HCT116 (cell line): ENCODE measurements at regions not wholly inside any gene's neighbourhood (a gene's known extent, or its start where the extent isn't known, plus 50 kb on each side); places are given as distances from the start of the nearest gene placed in this dataset.

Experiments
- ATAC-seq: fragments of 200-7000 bp; cut with Tn5 transposase; 2 replicates; pipeline ENCODE4 v1.9.1; 2020; ENCODE audit warnings: mild to moderate bottlenecking, moderate library complexity
- BruUV-seq: library from RNA; stranded (reverse); fragments of 400-500 nt; replicated peaks from 2 replicates; lab custom pipeline; 2021; lab: Mats Ljungman, UMichigan
- CTCF ChIA-PET: fragments of 300-600 bp; sonication (Branson Sonifier 250); formaldehyde crosslinking; loops from one replicate; lab custom pipeline; 2021; ENCODE audit warnings: antibody characterized with exemption; lab: Charles Lee
- POLR2A ChIA-PET: fragments of 300-600, 350-600 bp; sonication (Branson Sonifier 250); formaldehyde crosslinking; loops from one replicate; lab custom pipeline; 2021; ENCODE audit warnings: antibody characterized with exemption; lab: Charles Lee
- RAD21 ChIA-PET, 2 experiments: fragments of 300-600 bp; sonication (Branson Sonifier 250); formaldehyde crosslinking; loops; one replicate each; lab custom pipeline; 2023; ENCODE audit warnings: low total read pairs in 2 of 2; ENCODE audit not compliant: uncharacterized antibody in 2 of 2, unreplicated experiment in 2 of 2, low non-redundant PET in 1 of 2; lab: Charles Lee
- DNase-seq: peaks from one replicate; pipeline ENCODE4 v3.0.0-alpha.2; 2010; ENCODE audit warnings: low read depth, low spot score
- H2AFZ ChIP-seq: fragments of 200-600 bp; shearing (Covaris generic), sonication (generic); 2 replicates; pipeline ENCODE4 v1.6.1; 2017; ENCODE audit warnings: low read depth, mixed run types, mixed read lengths, antibody characterized with exemption, low read length; ENCODE audit not compliant: poor library complexity, severe bottlenecking
- H3K27ac ChIP-seq: 2 replicates; pipeline ENCODE4 v1.5.1; 2012; ENCODE audit warnings: low read depth, low read length
- H3K27me3 ChIP-seq: fragments of 200-600 bp; sonication (generic); 2 replicates; pipeline ENCODE4 v1.6.1; 2016; ENCODE audit warnings: mixed run types, low read length, mixed read lengths; ENCODE audit not compliant: insufficient read depth
- H3K36me3 ChIP-seq, 2 experiments: fragments of 200-500 bp in 1 of 2; fragments of 200-600 bp in 1 of 2; sonication (Bioruptor generic) in 1 of 2; sonication (generic) in 1 of 2; 2 replicates each; pipeline versions ENCODE4 v1.5.1 to v1.6.1; 2014 to 2016; ENCODE audit warnings: low read length in 2 of 2, inconsistent platforms in 1 of 2, mixed read lengths in 1 of 2, mixed run types in 1 of 2; ENCODE audit not compliant: insufficient read depth in 2 of 2, control insufficient read depth in 1 of 2
- H3K4me1 ChIP-seq, 2 experiments: fragments of 200-600 bp in 1 of 2; sonication (generic) in 1 of 2; 2 replicates each; pipeline versions ENCODE4 v1.5.1 to v1.6.1; 2012 to 2017; ENCODE audit warnings: low read length in 2 of 2, inconsistent platforms in 1 of 2, mild to moderate bottlenecking in 1 of 2, mixed read lengths in 1 of 2, mixed run types in 1 of 2, moderate library complexity in 1 of 2; ENCODE audit not compliant: insufficient read depth in 2 of 2, control insufficient read depth in 1 of 2
- H3K4me2 ChIP-seq: fragments of 200-600 bp; sonication (generic); 2 replicates; pipeline ENCODE4 v1.6.1; 2017; ENCODE audit warnings: mixed run types, low read length, mixed read lengths
- H3K4me3 ChIP-seq, 2 experiments: fragments of 200-600 bp in 1 of 2; sonication (generic) in 1 of 2; replicated peaks in 1 of 2; 2 replicates each; pipeline ENCODE4 v1.5.1; 2011 to 2016; ENCODE audit warnings: low read length in 2 of 2, control low read depth in 1 of 2, low read depth in 1 of 2, mild to moderate bottlenecking in 1 of 2, mixed read lengths in 1 of 2, mixed run types in 1 of 2
- H3K79me2 ChIP-seq: fragments of 200-600 bp; sonication (generic); 2 replicates; pipeline ENCODE4 v1.6.1; 2017; ENCODE audit warnings: mild to moderate bottlenecking, mixed run types, low read length, moderate library complexity, mixed read lengths; ENCODE audit not compliant: insufficient read depth
- H3K9ac ChIP-seq: fragments of 200-600 bp; sonication (generic); 2 replicates; pipeline ENCODE4 v1.6.1; 2016; ENCODE audit warnings: low read length, mixed read lengths
- H3K9me2 ChIP-seq: fragments of 200-600 bp; sonication (generic), shearing (Covaris generic); 2 replicates; pipeline ENCODE4 v1.6.1; 2017; ENCODE audit warnings: mixed run types, mild to moderate bottlenecking, moderate library complexity; ENCODE audit not compliant: insufficient read depth
- H3K9me3 ChIP-seq, 2 experiments: fragments of 200-500 bp in 1 of 2; fragments of 200-600 bp in 1 of 2; sonication (Bioruptor generic) in 1 of 2; sonication (generic) in 1 of 2; 2 replicates each; pipeline ENCODE4 v1.6.1; 2014 to 2017; ENCODE audit warnings: low read length in 2 of 2, mixed read lengths in 2 of 2, inconsistent platforms in 1 of 2, low read depth in 1 of 2, mild to moderate bottlenecking in 1 of 2, mixed run types in 1 of 2, moderate library complexity in 1 of 2; ENCODE audit not compliant: control insufficient read depth in 1 of 2, insufficient read depth in 1 of 2
- H4K20me1 ChIP-seq: fragments of 200-600 bp; sonication (generic), shearing (Covaris generic); 2 replicates; pipeline ENCODE4 v1.6.1; 2017; ENCODE audit warnings: mixed run types, mild to moderate bottlenecking, moderate library complexity; ENCODE audit not compliant: insufficient read depth
- ATF3 ChIP-seq: IDR thresholded peaks from 2 replicates; pipeline ENCODE4 v1.6.1; 2012
- CBX3 ChIP-seq: IDR thresholded peaks from 2 replicates; pipeline ENCODE4 v1.6.1; 2012; ENCODE audit warnings: low read depth
- CEBPB ChIP-seq: IDR thresholded peaks from 2 replicates; pipeline ENCODE4 v1.6.1; 2012; ENCODE audit warnings: low read depth
- EZH2phosphoT487 ChIP-seq: fragments of 200-600 bp; IDR thresholded peaks from 2 replicates; pipeline ENCODE4 v1.6.1; 2018; ENCODE audit warnings: antibody characterized with exemption, borderline replicate concordance
- FOSL1 ChIP-seq: IDR thresholded peaks from 2 replicates; pipeline ENCODE4 v1.6.1; 2012; ENCODE audit warnings: low read depth
- MAX ChIP-seq: IDR thresholded peaks from 2 replicates; pipeline ENCODE4 v1.6.1; 2012
- POLR2AphosphoS5 ChIP-seq: IDR thresholded peaks from 2 replicates; pipeline ENCODE4 v1.6.1; 2011; ENCODE audit warnings: mild to moderate bottlenecking, low read depth, low read length, moderate library complexity
- RAD21 ChIP-seq: IDR thresholded peaks from 2 replicates; pipeline ENCODE4 v1.6.1; 2012; ENCODE audit warnings: low read depth, mild to moderate bottlenecking
- REST ChIP-seq: IDR thresholded peaks from 2 replicates; pipeline ENCODE4 v1.6.1; 2012; ENCODE audit warnings: low read depth
- SIN3A ChIP-seq: IDR thresholded peaks from 2 replicates; pipeline ENCODE4 v1.6.1; 2012; ENCODE audit warnings: low read depth
- SRF ChIP-seq: IDR thresholded peaks from 2 replicates; pipeline ENCODE4 v1.6.1; 2012; ENCODE audit warnings: low read depth
- TCF7L2 ChIP-seq: IDR thresholded peaks from 2 replicates; pipeline ENCODE4 v1.7.0; 2011; ENCODE audit warnings: borderline replicate concordance, inconsistent platforms; ENCODE audit not compliant: insufficient read depth, insufficient read length; ENCODE audit errors: extremely low read depth
- intact Hi-C: fragments of 100-400 bp; cut with micrococcal nuclease; formaldehyde crosslinking; loops from 2 replicates; pipeline ENCODE4 v1.10.0; 2022

GRCh38 chr4:111018216-111018615 lies 395.3 kb upstream of the PITX2 start:
- H3K9ac ChIP-seq = no peak overlapping the region
- H3K4me1 ChIP-seq = no peaks in the 10 kb centered on the region
- H3K27ac ChIP-seq = no peak overlapping the region
- DNase-seq (no peak), ATAC-seq (no peak)
- no peak overlapping the region for H3K4me2 ChIP-seq
- H3K79me2 ChIP-seq = no peaks in the 10 kb centered on the region
- TF ChIP-seq POLR2AphosphoS5 (no peak), RAD21 (no peak), ATF3 (no peak), EZH2phosphoT487 (no peak), CEBPB (no peak), FOSL1 (no peak), MAX (no peak), SIN3A (no peak), SRF (no peak), CBX3 (no peak), REST (no peak), TCF7L2 (no peak)
- intact Hi-C loops = no loop called here
- no peaks in the 10 kb centered on the region for H3K9me3 ChIP-seq
- H3K36me3 ChIP-seq = no peaks in the 10 kb centered on the region
- no peaks in the 10 kb centered on the region for H3K9me2 ChIP-seq
- H3K27me3 ChIP-seq = no peaks in the 10 kb centered on the region
- no peak overlapping the region for H2AFZ ChIP-seq
- RAD21 ChIA-PET = no interaction called here
- no peak overlapping the region for H3K4me3 ChIP-seq
- CTCF ChIA-PET = no interaction called here
- no TSS peak for BruUV-seq
- POLR2A ChIA-PET = no interaction called here
- H4K20me1 ChIP-seq = no peaks in the 10 kb centered on the region
